IMR-90 (cell line): ENCODE measurements at regions not wholly inside any gene's neighbourhood (a gene's known extent, or its start where the extent isn't known, plus 50 kb on each side); places are given as distances from the start of the nearest gene placed in this dataset.

ENCODE experiments used
- ATAC-seq: fragments of 200-7000 bp; cut with Tn5 transposase; 2 replicates; pipeline ENCODE4 v1.9.1; 2020; ENCODE audit warnings: low read depth, mild to moderate bottlenecking, moderate library complexity
- BruUV-seq: library from RNA; stranded (reverse); fragments of 400-500 nt; replicated peaks from 2 replicates; lab custom pipeline; 2021; lab: Mats Ljungman, UMichigan
- CTCF ChIA-PET: fragments of 300-600 bp; formaldehyde crosslinking; extraction: SDS; loops from one replicate; lab custom pipeline; 2021; ENCODE audit warnings: antibody characterized with exemption; lab: Yijun Ruan, JAX
- POLR2A ChIA-PET: fragments of 300-600 bp; sonication (Branson Sonifier 250); formaldehyde crosslinking; loops from one replicate; lab custom pipeline; 2022; ENCODE audit warnings: antibody characterized with exemption; ENCODE audit not compliant: unreplicated experiment; lab: Charles Lee
- DNase-seq: peaks from one replicate; pipeline ENCODE4 v3.0.0; 2013
- H2AFZ ChIP-seq: replicated peaks from 2 replicates; pipeline ENCODE3; 2013; ENCODE audit warnings: low read length, mild to moderate bottlenecking; ENCODE audit not compliant: poor library complexity
- H2AK5ac ChIP-seq: 2 replicates; pipeline ENCODE4 v1.6.1; 2013; ENCODE audit warnings: low read depth, low read length, inconsistent platforms
- H2AK9ac ChIP-seq: replicated peaks from 2 replicates; pipeline ENCODE3; 2013; ENCODE audit warnings: mild to moderate bottlenecking, low read depth, low read length, moderate library complexity; ENCODE audit not compliant: poor library complexity
- H2BK120ac ChIP-seq: 2 replicates; pipeline ENCODE4 v1.6.1; 2013; ENCODE audit warnings: low read depth, low read length, inconsistent platforms
- H2BK15ac ChIP-seq: 3 replicates; pipeline ENCODE4 v1.6.1; 2013; ENCODE audit warnings: low read depth, low read length, inconsistent platforms
- H2BK20ac ChIP-seq: 2 replicates; pipeline ENCODE4 v1.6.1; 2013; ENCODE audit warnings: low read depth, mild to moderate bottlenecking, inconsistent platforms, low read length, moderate library complexity
- H2BK5ac ChIP-seq: 2 replicates; pipeline ENCODE4 v1.6.1; 2013; ENCODE audit warnings: mild to moderate bottlenecking, low read depth, low read length, inconsistent platforms; ENCODE audit not compliant: poor library complexity, severe bottlenecking
- H3K14ac ChIP-seq: replicated peaks from 2 replicates; pipeline ENCODE4 v1.6.1; 2013; ENCODE audit warnings: low read depth, low read length, inconsistent platforms
- H3K18ac ChIP-seq: 2 replicates; pipeline ENCODE4 v1.6.1; 2013; ENCODE audit warnings: low read depth, low read length, control low read depth
- H3K23ac ChIP-seq: 2 replicates; pipeline ENCODE4 v1.6.1; 2013; ENCODE audit warnings: low read depth, low read length, inconsistent platforms
- H3K27ac ChIP-seq: 2 replicates; pipeline ENCODE4 v1.5.1; 2013; ENCODE audit warnings: mild to moderate bottlenecking, control low read depth, low read length; ENCODE audit not compliant: insufficient read depth
- H3K27me3 ChIP-seq: 2 replicates; pipeline ENCODE4 v1.6.1; 2013; ENCODE audit warnings: low read length; ENCODE audit not compliant: control insufficient read depth, insufficient read depth
- H3K36me3 ChIP-seq: 2 replicates; pipeline ENCODE4 v1.6.1; 2013; ENCODE audit warnings: low read length, mixed read lengths; ENCODE audit not compliant: control insufficient read depth, insufficient read depth
- H3K4ac ChIP-seq: 2 replicates; pipeline ENCODE4 v1.6.1; 2013; ENCODE audit warnings: low read depth, low read length, inconsistent platforms
- H3K4me1 ChIP-seq: 2 replicates; pipeline ENCODE4 v1.6.1; 2013; ENCODE audit warnings: low read length, mixed read lengths; ENCODE audit not compliant: control insufficient read depth, insufficient read depth
- H3K4me2 ChIP-seq: 2 replicates; pipeline ENCODE4 v1.6.1; 2013; ENCODE audit warnings: low read depth, mild to moderate bottlenecking, control low read depth, low read length, moderate library complexity
- H3K4me3 ChIP-seq: 2 replicates; pipeline ENCODE4 v1.5.1; 2013; ENCODE audit warnings: low read depth, mild to moderate bottlenecking, control low read depth, low read length, moderate library complexity; ENCODE audit not compliant: insufficient read depth
- H3K56ac ChIP-seq: 2 replicates; pipeline ENCODE4 v1.6.1; 2013; ENCODE audit warnings: low read length, inconsistent platforms; ENCODE audit not compliant: insufficient read depth; ENCODE audit errors: extremely low read depth
- H3K79me1 ChIP-seq, 2 experiments: 2 replicates each; pipeline ENCODE4 v1.6.1; 2013; ENCODE audit warnings: low read length in 2 of 2, inconsistent platforms in 1 of 2, low read depth in 1 of 2
- H3K9ac ChIP-seq: 2 replicates; pipeline ENCODE4 v1.6.1; 2013; ENCODE audit warnings: low read depth, low read length, control low read depth
- H3K9me1 ChIP-seq: 2 replicates; pipeline ENCODE4 v1.6.1; 2013; ENCODE audit warnings: low read length, inconsistent platforms; ENCODE audit not compliant: insufficient read depth
- H3K9me3 ChIP-seq: 2 replicates; pipeline ENCODE4 v1.6.1; 2013; ENCODE audit warnings: low read length; ENCODE audit not compliant: control insufficient read depth, insufficient read depth
- H4K20me1 ChIP-seq: 2 replicates; pipeline ENCODE4 v1.6.1; 2013; ENCODE audit warnings: low read length, inconsistent platforms; ENCODE audit not compliant: insufficient read depth
- H4K5ac ChIP-seq: 2 replicates; pipeline ENCODE4 v1.6.1; 2013; ENCODE audit warnings: mild to moderate bottlenecking, low read depth, low read length, control low read depth
- H4K8ac ChIP-seq, 2 experiments: 2 replicates each; pipeline ENCODE4 v1.6.1; 2013; ENCODE audit warnings: low read depth in 2 of 2, low read length in 2 of 2, control low read depth in 1 of 2, inconsistent platforms in 1 of 2
- H4K91ac ChIP-seq: 2 replicates; pipeline ENCODE4 v1.6.1; 2013; ENCODE audit warnings: low read depth, low read length, inconsistent platforms; ENCODE audit not compliant: insufficient read depth
- CEBPB ChIP-seq: IDR thresholded peaks from 2 replicates; pipeline ENCODE4 v1.6.1; 2012; ENCODE audit warnings: low read depth, low read length, improper control_type of control experiment
- WGBS, 2 experiments: methylation state at CpG; one replicate each; pipeline versions ENCODE4 v1.1.5 to v1.1.7; 2013; ENCODE audit warnings: missing lambda C conversion rate in 2 of 2; ENCODE audit not compliant: insufficient read length in 1 of 2; ENCODE audit errors: extremely low coverage in 2 of 2; 5-methylcytosine and 5-hydroxymethylcytosine counted together
- dilution Hi-C: fragments of 300-500 bp; cut with HindIII; formaldehyde crosslinking; loops from one replicate; pipeline ENCODE4 v1.14.3; 2018; ENCODE audit warnings: low sequenced_read_pairs; ENCODE audit not compliant: unreplicated experiment
- in situ Hi-C: fragments of 300-500 bp; cut with MboI; formaldehyde crosslinking; loops from 3 replicates; pipeline ENCODE4 v1.14.3; 2019; ENCODE audit warnings: low sequenced_read_pairs, inconsistent platforms, mixed read lengths
- intact Hi-C: fragments of 100-400 bp; cut with micrococcal nuclease; formaldehyde crosslinking; loops from 2 replicates; pipeline ENCODE4 v1.10.0; 2022
- TF ChIP-seq, protein P1 (sequence below): fragments of 150-350 bp; IDR thresholded peaks from 2 replicates; pipeline ENCODE4 v1.6.1; 2016; ENCODE audit warnings: low read depth, mild to moderate bottlenecking, low read length, moderate library complexity, borderline replicate concordance
- TF ChIP-seq, protein P2 (sequence below): conservative IDR thresholded peaks from 2 replicates; pipeline ENCODE4 v1.5.1; 2012; ENCODE audit warnings: mild to moderate bottlenecking, low read depth, low read length, improper control_type of control experiment

DNA sequence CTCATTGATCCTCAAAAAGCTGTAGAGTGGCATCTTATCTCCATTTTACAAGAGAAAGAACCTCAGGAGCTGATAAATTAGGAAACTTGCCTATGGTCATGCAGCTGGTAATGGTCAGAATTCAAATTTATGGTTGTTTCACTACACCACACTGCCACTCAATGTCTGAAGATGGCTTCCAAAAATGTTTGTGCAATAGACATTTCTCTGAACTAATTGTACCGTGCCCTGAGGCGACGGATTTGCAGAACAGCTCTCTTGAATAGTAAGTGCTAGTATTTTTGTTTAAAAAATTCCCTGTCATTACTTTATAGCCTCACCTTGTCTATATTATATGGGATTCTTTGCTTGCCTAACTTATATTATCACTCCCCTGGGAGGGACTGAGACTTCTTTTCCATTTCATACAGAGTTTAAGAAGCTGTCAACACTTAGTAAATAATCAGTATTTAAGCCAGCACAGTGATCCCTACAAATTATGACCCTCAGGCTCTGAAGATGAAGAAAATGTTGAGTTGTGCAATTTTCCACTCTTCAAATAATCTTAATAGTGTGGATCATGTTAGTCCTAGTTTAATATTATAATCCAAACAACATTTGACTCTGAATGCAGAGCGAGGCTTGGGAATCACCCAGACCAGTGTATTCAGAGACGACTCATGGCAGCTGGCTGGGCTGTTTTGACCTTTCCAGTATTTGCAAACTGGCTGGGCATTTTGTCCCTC, 346.6 kb downstream of the PTEN start:
- Histone ChIP-seq H4K91ac (no peak overlapping the region), H3K36me3 (no peaks in the 10 kb centered on the region), H2BK5ac (no peak overlapping the region), H3K4me3 (no peak overlapping the region), H3K79me1 (no peaks in the 10 kb centered on the region), H3K9ac (no peak overlapping the region), H2AK9ac (no peak overlapping the region), H3K4me1 (peaks cover 2% of the 10 kb centered on the region; the same call in 1 of the 2 replicates), H3K4me2 (no peak overlapping the region), H3K14ac (no peak overlapping the region), H2BK15ac (no peak overlapping the region), H4K8ac (no peak overlapping the region), H2AK5ac (no peak overlapping the region), H3K56ac (no peak overlapping the region), H3K9me3 (no peaks in the 10 kb centered on the region), H2AFZ (no peak overlapping the region), H3K27me3 (no peaks in the 10 kb centered on the region), H3K9me1 (no peaks in the 10 kb centered on the region), H3K23ac (no peak overlapping the region), H2BK20ac (no peak overlapping the region), H2BK120ac (no peak overlapping the region), H4K5ac (no peak overlapping the region), H3K18ac (no peak overlapping the region), H3K4ac (no peak overlapping the region), H3K27ac (no peak overlapping the region), H4K20me1 (no peaks in the 10 kb centered on the region)
- TF ChIP-seq, protein P1, sequence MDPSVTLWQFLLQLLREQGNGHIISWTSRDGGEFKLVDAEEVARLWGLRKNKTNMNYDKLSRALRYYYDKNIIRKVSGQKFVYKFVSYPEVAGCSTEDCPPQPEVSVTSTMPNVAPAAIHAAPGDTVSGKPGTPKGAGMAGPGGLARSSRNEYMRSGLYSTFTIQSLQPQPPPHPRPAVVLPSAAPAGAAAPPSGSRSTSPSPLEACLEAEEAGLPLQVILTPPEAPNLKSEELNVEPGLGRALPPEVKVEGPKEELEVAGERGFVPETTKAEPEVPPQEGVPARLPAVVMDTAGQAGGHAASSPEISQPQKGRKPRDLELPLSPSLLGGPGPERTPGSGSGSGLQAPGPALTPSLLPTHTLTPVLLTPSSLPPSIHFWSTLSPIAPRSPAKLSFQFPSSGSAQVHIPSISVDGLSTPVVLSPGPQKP = no peak
- TF ChIP-seq, protein P2, sequence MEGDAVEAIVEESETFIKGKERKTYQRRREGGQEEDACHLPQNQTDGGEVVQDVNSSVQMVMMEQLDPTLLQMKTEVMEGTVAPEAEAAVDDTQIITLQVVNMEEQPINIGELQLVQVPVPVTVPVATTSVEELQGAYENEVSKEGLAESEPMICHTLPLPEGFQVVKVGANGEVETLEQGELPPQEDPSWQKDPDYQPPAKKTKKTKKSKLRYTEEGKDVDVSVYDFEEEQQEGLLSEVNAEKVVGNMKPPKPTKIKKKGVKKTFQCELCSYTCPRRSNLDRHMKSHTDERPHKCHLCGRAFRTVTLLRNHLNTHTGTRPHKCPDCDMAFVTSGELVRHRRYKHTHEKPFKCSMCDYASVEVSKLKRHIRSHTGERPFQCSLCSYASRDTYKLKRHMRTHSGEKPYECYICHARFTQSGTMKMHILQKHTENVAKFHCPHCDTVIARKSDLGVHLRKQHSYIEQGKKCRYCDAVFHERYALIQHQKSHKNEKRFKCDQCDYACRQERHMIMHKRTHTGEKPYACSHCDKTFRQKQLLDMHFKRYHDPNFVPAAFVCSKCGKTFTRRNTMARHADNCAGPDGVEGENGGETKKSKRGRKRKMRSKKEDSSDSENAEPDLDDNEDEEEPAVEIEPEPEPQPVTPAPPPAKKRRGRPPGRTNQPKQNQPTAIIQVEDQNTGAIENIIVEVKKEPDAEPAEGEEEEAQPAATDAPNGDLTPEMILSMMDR = no peak
- TF ChIP-seq CEBPB = peak; percentile 33; the same call in 1 of the 2 replicates
- CTCF ChIA-PET = no interaction called here
- 44% methylated on average over 2 of the region's 5 CpGs; no CpG with 5 or more reads in 1 of the 2 experiments for WGBS, 2 experiments
- POLR2A ChIA-PET = no interaction called here
- in situ Hi-C loops = no loop called here
- no TSS peak for BruUV-seq
- dilution Hi-C loops = no loop called here
- intact Hi-C loops = no loop called here
- DNase-seq (peak; percentile 58), ATAC-seq (peak; percentile 80)
